COR-L47 (cell line): ENCODE measurements at regions not wholly inside any gene's neighbourhood (a gene's known extent, or its start where the extent isn't known, plus 50 kb on each side); places are given as distances from the start of the nearest gene placed in this dataset.
"Not testable (repeated sequence)": the region's sequence is repeated elsewhere in the genome, so short reads cannot be mapped to it uniquely, and the experiment has no call there.

Experiments
- DNase-seq: peaks from one replicate; lab custom pipeline; 2025; lab: John Stamatoyannopoulos, UW

DNA sequence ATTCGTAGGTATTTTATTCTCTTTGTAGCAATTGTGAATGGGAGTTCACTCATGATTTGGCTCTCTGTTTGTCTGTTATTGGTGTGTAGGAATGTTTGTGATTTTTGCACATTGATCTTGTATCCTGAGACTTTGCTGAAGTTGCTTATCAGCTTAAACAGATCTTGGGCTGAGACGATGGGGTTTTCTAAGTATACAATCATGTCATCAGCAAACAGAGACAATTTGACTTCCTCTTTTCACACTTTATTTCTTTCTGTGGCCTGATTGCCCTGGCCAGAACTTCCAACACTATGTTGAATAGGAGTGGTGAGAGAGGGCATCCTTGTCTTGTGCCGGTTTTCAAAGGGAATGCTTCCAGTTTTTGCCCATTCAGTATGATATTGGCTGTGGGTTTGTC, 252.3 kb upstream of the CTNNB1 start:
- not testable (repeated sequence) for DNase-seq

DNA sequence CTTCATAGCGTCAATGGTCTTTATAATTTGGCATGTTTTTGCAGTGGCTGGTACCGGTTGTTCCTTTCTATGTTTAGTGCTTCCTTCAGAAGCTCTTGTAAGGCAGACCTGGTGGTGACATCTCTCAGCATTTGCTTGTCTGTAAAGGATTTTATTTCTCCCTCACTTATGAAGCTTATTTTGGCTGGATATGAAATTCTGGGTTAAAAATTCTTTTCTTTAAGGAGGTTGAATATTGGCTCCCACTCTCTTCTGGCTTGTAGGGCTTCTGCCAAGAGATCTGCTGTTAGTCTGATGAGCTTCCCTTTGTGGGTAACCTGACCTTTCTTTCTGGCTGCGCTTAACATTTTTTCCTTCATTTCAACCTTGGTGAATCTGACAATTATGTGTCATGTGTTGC, 250.0 kb upstream of the CTNNB1 start:
- not testable (repeated sequence) for DNase-seq

DNA sequence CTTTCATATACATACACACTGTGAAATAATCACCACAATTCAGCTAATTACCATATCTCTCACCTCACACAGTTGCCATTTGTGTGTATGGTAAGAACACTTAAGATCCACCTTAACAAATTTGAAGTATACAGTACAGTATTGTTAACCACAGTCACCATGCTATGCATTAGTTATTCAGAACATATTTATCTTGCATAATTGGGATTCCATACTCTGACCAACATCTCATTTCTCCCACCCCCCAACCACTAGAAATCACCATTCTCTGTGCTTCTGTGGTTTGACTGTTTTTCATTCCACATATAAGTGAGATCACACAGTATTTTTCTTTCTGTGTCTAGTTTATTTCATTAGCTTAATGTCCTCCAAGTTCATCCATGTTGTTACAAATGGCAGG, 247.7 kb upstream of the CTNNB1 start:
- DNase-seq: no peak

DNA sequence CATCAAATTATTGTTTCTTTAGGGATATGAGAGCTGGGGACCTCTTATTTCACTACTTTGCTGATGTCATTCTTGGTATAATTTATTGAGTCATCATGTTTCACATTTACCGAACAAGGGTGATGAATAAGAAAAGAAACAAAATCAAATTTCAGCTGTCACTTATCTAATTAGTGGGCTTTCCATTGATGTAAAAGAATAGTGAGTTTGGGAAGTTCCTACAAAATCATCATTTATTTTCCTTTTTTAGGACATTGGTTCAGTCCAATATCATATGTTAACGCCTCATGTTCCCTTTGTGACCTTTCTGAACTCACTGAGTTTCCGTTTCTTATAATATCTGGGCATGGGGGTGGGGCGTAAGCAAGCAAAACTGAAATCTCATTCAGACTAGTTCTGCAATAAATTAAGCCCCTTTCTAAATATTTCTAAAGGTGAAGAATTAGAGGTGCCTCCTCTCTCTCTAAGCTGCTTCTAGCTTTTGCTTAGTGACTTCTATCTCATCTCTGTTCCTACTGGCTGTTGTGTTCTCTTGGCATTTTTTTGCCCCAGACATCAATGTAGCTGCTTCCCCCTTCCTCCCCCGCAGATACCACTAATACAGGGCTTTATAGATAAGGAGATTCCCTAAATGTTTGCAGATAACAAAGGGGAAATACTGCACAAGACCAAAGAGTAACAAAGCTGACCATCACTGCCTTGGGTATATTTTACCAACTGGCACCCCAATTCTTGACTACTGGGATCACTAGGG, 238.0 kb upstream of the CTNNB1 start:
- no peak for DNase-seq

DNA sequence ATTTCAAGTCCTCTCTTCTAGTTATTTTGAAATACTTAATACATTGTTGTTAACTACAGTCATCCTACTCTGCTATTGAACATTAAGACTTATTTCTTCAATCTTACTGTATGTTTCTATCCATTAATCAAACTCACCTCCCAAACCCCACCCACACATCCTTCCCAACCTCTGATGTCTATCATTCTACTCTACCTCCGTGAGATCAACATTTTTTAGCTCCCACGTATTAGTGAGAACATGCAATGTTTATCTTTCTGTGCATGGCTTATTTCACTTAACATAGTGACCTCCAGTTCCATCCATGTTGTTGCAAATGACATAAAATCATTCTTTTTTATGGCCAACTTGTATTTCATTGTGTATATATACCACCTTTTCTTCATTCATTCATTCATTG, 236.6 kb upstream of the CTNNB1 start:
- no peak for DNase-seq

DNA sequence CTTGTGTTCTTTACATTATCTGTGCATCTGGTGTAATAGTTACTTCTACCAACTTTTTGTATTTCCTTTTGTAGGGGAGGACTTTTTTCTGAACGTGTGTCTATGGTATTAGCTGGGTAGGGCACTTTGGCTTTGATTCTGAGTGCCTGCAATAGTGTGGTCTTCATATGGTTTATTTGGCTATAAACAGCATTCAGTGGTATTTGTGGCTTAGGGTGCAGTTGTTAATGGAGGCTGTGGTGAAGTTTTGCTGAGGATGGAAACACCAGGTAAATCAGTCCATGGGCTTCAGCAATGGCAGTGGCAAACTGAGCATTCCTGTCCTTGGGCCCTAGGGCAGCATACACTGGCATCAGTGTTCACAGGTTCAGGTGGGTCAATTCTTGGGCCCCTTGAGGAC, 230.6 kb upstream of the CTNNB1 start:
- DNase-seq: no peak

DNA sequence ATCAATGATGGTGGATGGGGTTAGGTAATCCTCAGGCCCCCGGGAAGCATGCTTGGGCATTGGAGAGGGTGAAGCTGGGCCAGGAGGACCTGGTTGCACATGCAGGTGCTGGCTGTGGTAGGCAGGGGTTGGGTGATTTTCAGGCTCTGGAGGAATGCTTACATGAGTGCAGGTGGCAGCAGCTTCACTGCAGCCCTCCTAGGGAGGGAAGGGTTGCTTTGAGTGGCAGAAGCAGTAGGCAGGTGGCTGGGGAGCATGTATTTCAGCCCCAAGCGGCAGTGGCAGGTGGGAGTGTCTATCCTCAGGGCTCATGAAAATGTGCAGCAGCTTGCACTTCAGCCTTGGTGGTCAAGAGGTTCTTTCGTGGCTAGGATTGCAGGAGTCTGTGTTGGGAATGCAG, 230.0 kb upstream of the CTNNB1 start:
- DNase-seq: no peak

DNA sequence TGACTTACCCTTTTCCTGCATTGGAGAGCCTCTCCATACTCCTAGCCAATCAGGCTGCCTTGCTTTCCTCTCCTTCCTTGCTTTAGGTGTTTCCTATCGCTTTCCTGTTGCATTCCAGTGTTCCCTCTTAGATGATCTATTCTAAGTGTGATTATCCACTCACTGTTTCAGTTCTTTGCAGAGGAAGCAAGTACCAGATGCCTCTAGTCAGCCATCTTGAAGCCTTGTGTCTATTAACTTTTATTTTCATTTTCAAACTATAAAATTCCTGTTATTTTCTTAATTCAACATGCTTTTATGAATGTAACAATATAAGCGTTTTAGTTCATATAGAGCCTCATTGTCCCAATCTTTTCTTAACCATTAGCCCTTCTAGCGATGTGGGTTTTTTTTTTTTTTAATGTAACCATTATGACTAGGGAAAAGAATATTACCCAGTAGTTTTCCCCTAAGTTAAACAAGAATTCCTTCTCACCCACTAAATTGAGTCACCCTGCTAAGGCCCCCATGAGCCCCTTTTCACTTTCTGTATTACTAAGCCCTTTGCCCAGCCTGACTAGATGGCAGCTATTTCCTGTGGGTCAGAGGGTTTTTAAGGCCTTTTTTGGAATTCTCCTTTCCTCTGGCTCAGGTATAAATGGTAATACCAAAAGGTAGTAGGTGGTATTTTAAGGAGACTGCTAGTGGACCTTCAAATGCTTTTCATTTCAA, 229.4 kb upstream of the CTNNB1 start:
- no peak for DNase-seq

DNA sequence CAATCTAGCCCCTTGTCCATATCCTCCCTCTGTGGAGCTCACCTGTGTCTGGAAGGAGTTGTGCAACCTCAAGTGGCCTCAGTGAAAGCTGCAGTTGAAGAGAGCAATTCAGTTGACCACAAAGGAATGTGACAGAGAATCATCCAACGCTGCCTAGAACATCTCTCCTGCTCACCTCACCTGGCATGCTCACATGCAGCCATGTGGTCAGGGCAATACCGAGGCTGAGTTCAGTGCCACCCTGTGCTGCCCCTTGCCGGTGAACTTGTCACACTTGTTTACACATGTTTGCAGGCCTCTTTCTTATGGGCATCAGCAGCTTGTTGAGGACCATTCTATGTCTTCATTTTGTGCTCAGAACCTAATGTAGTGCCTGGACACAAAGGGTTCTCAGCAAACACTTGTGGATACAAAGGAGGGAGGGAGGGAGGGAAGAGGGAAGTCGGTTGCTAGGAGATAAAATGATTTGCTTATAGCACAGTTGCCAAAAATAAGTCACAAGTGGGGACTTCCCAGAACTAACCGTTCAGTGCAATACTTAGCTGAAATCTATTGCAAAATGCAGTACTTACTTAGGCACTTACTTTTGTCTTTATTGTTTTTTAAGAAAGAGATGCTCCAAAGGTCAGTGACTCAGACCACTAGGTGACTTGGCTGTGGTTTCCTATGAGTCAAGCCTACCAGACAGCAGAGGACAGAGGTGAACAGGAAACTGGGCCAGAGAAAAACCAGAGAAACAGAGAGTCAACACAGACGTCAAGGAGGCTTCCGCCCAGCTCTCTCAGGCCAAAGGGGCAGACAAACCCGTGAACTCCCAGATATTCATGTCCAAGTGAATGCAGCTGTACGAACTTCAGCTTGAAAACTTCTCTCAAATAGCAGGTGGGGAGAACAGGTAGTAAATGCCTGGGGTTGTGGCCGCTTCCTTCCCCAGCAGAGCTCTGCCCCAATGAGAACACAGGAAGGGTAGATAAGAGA, 227.8 kb upstream of the CTNNB1 start:
- DNase-seq: no peak

DNA sequence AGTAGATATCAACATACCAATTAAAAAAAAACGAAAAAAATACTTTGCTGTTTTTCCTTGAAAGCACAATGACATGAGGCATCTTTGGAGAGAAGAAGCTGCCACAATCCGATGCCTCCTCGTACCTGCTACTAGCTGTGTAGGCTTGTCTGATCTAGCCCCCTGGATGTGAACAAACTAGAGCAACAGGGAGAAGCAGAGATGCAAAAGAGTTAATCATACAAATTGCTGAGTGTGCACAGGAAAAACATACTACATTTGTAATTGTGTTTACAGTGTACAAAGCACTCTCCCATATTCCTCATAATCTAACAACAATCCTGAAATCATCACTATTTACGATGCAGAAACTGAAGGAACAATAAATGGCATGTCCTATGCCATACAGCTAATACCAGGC, 227.0 kb upstream of the CTNNB1 start:
- DNase-seq: no peak

DNA sequence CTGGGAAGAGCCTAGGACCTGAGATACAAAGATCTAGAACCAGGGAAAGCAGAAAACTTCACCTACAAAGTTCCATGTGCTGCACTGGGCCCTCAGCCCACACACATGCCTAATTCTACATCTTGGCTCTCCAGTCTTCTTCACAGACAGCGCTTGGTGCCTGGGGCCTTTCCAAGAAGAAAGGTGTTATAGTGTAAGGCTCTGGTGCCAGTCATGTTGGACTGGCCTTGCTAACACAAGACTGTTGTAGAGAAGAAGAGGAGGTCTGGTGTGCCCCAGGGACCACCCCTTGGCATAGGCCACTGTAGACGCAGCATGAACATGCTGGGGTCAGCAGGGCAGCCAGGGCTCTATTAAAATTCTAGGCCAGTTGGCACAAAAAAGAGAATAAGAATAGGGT, 226.2 kb upstream of the CTNNB1 start:
- no peak for DNase-seq

DNA sequence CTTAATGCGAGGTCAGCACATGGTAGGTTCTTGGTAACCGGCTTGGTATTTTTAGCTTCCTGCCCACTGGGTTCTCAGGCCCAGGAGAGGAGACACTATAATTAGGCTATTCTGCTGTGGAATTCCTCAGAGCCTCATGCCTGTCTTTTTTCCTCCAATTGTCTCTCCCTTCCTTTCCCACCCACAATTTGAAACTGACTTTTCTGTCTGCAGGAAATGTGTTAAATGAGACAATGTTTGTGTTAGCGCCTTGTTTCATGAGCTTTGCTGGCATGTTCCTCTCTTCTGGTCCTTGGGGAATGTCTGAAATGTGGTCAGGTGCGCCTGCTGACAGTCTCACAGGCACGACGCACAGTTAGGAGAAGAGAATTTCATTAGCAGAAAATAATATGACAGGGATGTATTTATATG, 223.6 kb upstream of the CTNNB1 start:
- DNase-seq: no peak

DNA sequence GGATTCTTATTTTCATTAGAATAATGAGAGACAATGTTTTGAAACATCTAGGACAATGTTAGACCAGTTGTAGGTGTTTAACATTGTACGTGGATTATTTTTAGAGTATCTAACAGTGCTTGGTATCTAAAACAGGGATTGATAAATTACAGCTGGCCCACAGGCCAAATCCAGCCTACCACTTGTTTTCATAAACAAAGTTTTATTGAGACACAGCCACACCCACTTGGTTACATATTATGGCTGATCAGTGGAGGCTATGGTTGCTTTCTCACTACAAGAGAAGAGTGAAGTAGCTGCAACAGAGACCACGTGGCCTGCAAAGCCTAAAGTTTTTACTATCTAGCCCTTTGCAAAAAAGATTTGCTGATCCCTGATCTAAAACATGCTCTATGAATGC, 223.1 kb upstream of the CTNNB1 start:
- no peak for DNase-seq

DNA sequence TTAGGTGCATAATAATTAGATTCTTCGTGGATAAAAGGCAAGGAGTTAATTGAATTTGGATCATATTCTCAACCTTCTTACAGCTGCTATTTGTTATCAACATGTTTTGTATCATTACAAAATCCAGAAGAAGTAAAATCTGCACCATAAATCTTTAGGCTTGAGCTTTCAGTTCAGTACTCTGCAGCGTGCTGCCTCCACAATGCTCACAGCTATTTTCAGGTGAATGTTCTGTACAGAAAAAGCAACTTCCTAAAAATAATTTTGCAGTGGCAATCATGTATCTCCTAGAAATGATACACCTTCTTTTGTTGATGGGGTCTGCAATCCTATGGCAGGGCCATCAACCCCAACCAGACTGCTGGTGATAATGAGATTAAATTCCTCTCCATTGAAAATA, 220.9 kb upstream of the CTNNB1 start:
- DNase-seq: no peak

DNA sequence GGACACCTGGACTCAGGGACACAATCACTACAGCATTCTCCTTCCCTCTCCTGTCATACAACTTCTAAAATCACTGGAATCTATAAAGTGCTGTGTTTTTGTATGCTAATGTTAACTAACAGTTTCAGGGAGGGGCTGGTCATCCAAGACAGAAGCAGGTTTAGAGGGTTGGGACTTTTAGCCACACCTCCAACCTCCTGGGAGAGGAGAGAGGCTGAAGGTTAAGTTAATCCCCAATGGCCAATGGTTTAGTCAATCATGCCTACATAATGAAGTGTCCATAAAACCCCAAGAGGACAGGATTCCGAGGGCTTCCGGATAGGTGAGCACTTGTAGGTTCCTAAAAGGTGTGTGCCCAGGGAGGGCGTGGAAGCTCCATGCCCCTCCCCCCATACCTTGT, 219.3 kb upstream of the CTNNB1 start:
- DNase-seq: no peak

DNA sequence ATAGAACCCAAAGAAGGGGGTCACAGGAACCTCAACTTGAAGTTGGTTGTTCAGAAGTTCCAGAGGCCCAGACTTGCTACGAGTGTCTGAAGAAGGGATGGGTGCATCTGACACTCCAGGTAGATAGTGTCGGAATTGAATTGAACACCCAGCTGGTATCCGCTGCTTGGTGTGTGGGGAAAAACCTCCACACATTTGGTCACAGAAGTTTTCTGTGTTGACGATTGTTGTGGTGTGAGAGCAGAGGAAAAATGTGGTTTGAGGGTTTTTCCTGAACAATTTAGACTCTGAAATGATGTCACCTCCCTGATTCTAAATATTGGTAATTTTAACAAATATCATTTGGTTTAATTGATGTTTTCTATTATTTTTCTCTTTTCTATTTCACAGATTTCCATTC, 218.8 kb upstream of the CTNNB1 start:
- no peak for DNase-seq

DNA sequence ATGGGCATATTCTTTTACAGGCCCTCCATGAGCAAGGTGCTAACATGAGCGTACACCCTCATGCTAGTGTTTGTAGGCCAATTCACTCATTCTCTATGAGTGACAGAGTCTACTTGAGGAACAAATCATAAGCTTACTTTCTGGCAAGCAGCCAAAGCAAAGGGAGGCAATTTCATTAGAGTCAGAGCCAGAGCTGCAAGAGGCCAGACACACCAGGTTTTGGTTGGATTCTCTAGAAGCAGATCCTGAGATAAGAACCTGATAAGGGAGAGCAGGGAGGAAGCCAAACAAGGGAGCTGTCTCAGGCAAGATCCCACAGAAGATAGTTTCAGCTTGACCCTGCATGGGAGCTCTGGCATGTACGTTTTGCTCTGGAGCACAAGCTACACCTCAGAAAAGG, 214.1 kb upstream of the CTNNB1 start:
- DNase-seq: no peak

DNA sequence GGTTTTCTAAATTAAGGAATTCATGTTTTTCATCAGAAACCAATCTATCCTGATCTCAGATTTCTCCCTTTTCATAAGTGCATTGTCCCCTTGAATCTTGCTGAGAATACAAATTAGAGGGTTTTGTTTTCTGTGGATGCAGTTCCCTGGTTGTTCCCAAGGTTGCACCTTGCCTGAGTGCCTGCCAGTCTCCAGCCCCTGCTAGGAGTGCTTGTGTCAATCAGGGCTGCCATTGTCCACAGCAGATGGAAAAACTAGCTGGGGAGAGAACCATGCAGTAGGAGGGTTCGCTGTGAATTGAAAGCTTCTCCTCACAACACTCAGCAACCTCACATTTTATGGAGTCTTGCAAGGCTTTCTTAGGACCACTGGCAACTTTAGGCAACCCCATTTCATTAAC, 210.8 kb upstream of the CTNNB1 start:
- no peak for DNase-seq

DNA sequence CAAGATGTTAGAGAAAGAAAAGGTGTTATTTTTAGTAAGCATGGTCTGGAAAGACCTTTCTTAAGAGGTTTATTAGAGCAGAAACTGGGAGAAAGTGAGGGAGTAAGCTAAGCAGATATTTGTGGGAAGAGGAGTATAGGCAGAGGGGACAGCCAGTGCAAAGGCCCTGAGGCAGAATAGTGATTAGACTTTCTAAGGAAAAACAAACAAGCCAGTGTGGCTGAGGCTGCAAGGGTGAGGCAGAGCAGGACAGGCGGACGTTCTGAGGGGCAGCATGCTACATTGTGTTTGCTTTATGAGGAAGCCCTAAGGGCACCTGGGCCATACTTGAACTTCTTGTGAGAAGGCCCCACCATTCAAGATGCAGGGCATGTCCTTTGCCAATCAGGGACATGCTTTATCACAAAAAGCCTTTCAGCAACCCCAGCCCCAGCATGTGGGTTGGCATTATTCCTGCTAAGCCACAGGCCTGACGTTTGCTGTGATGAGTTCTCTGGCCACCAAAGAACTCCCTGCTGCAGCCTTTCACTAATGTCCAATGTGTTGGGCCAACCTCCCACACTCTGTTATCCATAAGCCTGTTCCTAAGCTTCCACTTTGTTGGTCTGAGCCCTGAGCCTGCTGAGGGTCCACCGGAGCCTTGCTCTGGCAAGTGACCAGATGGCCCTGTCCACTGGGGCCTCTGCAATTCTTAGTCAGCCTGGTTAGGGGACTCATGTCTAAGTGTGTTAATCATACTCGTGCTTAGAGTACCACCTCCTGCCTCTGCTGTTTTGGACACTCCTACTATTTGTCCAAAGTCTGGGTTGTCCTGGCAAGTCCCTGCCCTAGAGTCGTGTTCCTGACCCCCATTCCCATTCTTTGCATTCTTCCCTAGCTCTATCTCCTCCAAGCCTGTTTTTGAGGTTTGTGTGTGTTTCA, 209.9 kb upstream of the CTNNB1 start:
- no peak for DNase-seq

DNA sequence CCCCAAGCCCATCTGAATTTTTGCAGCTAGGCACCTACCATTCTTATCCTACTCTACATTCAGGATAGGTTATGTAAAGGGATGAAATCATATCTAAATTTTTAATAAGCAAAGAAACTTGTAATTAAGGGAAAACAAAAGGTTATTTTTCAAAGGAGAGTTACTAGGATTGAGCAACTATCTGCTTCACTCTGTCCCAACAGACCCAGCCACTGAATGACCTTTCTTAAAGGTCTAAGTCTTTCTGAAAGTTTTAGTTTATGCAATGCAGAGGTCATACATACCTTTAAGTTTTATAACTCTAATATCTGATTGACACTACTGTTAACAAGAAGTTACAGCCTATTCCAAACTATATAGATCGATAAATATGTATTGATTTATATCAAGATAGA, 209.2 kb upstream of the CTNNB1 start:
- no peak for DNase-seq

DNA sequence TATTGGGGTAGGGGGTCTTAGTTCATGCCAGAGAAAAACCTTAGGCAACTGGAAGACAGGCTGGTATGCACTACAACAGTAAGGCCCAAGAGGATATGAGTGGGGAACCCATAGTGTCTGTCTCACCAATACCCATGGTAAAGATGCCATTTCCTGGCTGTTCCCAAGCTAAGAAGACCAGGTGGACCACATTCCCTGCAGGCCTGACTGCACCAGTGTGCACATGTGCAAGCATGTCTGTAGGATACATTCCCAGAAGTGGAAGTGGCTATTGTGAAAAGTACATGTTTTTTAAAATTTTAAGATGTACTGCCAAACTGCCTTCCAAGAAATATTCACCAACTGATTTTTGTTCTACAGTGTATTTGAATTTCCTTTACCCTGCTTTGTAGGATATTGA, 207.3 kb upstream of the CTNNB1 start:
- DNase-seq: no peak

DNA sequence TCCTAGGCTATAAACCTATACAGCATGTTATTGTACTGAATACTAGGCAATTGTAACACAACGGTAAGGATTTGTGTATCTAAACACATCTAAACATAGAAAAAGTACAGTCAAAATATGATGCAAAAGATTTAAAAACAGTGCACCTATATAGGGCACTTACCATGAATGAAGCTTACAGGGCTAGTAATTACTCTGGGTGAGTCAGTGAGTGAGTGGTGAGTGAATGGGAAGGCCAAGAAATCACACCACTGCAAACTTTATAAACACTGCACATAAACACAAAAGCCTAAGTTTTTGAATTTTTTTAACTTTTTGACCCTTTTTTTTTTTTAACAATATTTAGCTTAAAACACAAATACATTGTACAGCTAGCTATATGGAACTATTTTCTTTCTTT, 204.7 kb upstream of the CTNNB1 start:
- DNase-seq: no peak
